ENCODE measurements at regions not wholly inside any gene's neighbourhood (a gene's known extent, or its start where the extent isn't known, plus 50 kb on each side); places are given as distances from the start of the nearest gene placed in this dataset.

- no peak for TF ChIP-seq CTCF (IDR thresholded peaks at IDR 0.05; ENCODE audit: insufficient read depth, low read length, poor library complexity, severe bottlenecking)
- no peak for TF ChIP-seq EZH2phosphoT487 (conservative IDR thresholded peaks at IDR 0.05; ENCODE audit: low read length)
These were observed 1667.8 kb downstream of the PCDH9 start for GRCh38 chr13:65562305-65562704.

Data from SU-DHL-6 (cell line).